ENCODE measurements at regions not wholly inside any gene's neighbourhood (a gene's known extent, or its start where the extent isn't known, plus 50 kb on each side); places are given as distances from the start of the nearest gene placed in this dataset.

GRCh38 chr7:96933067-96933645, 72.2 kb upstream of the DLX6 start:
- DNase-seq: no peak

DNA sequence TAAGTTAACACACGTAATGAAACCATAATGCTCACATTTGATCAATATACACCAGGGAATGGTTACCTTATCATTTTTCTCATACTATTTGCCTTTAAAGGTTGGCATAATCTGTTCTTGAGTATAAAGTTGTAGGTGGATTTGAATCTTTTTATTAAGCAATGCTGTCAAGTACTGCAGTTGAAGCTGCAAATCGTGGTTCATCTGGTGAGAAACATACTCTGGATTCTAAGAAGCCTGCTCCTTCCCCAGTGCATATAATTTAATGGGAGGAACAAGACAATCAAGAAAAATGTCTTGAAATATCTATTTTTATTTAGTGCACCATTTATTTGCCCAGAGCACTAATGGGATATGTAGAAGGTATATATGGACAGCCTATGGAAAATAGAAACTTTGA, 68.7 kb upstream of the DLX6 start:
- no peak for DNase-seq

DNA sequence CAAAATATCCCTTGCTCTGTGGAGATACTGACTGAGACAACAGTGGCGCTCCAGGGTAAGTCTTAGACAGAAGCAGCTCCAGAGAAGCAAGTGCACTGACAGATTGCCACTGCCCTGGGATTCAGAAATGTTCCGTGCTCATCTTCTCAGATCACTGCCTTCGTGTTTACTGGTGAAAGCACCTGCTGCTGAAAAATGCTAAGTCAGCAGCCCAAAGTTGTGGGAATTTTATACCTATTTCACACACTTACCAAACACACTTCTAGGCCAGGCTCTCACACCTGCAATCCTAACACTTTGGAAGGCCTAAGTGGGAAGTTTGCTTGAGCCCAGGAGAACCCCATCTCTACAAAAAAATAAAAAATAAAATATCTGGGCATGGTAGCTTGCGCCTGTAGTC, 63.2 kb upstream of the DLX6 start:
- DNase-seq: no peak

GRCh38 chr7:96949766-96950165, 55.6 kb upstream of the DLX6 start:
- no peak for DNase-seq

- peak; percentile 2 for DNase-seq
Measured at GRCh38 chr7:96952974-96953391, 52.4 kb upstream of the DLX6 start.

DNA sequence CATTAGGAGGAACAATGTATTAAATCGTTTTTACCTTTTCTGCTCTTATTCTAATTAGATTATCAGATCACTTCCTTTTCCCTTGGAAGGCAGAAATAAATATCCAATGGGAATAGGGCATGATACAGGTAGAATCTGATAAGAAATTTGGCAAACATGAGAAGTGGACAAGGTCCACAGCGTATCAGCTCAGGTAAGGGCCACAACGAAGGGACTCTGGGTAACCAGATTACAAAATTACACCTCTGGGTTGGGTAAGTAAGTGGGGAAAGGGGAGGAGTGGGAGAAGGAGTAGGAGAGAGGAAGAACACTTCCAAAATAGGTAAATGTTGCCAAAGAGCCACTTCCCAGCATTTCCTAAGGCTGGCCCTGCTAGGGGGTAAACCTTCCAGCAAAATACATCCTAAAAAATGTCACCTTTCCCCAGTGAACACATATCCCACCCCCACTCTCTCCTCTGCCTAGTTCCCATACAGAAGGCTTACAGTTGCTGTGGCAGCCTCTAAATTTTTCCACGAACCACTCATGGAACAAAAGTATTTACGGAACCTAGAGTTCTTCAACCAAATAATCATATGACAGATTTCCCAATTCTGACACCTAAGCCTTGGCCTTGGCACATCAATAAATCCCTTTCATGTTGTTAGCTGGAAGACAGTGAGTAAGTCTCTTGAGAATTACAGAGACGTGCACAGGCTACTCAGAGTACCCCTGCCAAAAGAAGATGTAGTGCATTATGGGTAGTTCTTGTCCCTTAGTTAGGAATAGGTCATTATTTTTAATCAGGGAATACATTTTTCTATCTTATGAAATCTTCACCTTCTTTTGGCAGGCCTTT, 51.5 kb upstream of the DLX6 start:
- DNase-seq: no peak
